DND-41 (cell line): ENCODE measurements at regions not wholly inside any gene's neighbourhood (a gene's known extent, or its start where the extent isn't known, plus 50 kb on each side); places are given as distances from the start of the nearest gene placed in this dataset.

ENCODE experiments used
- CTCF ChIP-seq: IDR thresholded peaks from 2 replicates; pipeline ENCODE4 v1.5.1; 2012; ENCODE audit warnings: borderline replicate concordance, low read length, moderate library complexity, mild to moderate bottlenecking; ENCODE audit not compliant: poor library complexity, severe bottlenecking; ENCODE audit errors: extremely low read depth
- EZH2 ChIP-seq: IDR thresholded peaks from 3 replicates; pipeline ENCODE4 v1.6.1; 2012; ENCODE audit warnings: borderline replicate concordance, low read depth, mild to moderate bottlenecking, moderate library complexity, low read length, inconsistent platforms; ENCODE audit not compliant: severe bottlenecking

DNA sequence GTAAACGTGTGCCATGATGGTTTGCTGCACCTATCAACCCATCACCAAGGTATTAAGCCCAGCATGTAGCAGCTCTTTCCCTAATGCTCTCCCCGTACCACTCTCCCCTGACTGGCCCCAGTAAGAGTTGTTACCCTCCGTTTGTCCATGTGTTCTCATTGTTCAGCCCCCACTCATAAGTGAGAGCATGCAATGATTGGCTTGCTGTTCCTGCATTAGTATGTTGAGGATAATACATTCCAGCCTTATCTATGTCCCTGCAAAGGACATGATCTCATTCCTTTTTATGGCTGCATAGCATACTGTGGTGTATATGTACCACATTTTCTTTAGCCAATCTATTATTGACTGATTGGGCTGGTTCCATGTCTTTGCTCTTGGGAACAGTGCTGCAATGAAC lies 1294.9 kb upstream of the CDH8 start:
- TF ChIP-seq CTCF (no peak), EZH2 (no peak)
